ENCODE measurements at regions not wholly inside any gene's neighbourhood (a gene's known extent, or its start where the extent isn't known, plus 50 kb on each side); places are given as distances from the start of the nearest gene placed in this dataset.

- FAIRE-seq (no peak), DNase-seq (ENCODE audit: low read depth) (no peak)
- H3K36me3 ChIP-seq (ENCODE audit: control insufficient read depth, insufficient read depth, low read length) = no peaks in the 10 kb centered on the region
- no peak overlapping the region for H3K4me3 ChIP-seq (ENCODE audit: low read depth, low read length)
- no peak for TF ChIP-seq CTCF (IDR thresholded peaks at IDR 0.05; ENCODE audit: insufficient read depth, low read length, severe bottlenecking)
- no peaks in the 10 kb centered on the region for H3K27me3 ChIP-seq (ENCODE audit: control insufficient read depth, insufficient read depth, low read length)
Measured at GRCh38 chr2:57711991-57712390, 334.6 kb upstream of the VRK2 start.

- peak; percentile 89 for TF ChIP-seq CTCF (IDR thresholded peaks at IDR 0.05; ENCODE audit: insufficient read depth, low read length, severe bottlenecking)
- peak; percentile 49 for DNase-seq (ENCODE audit: low read depth)
- Histone ChIP-seq H3K27me3 (ENCODE audit: control insufficient read depth, insufficient read depth, low read length) (no peaks in the 10 kb centered on the region), H3K4me3 (ENCODE audit: low read depth, low read length) (no peak overlapping the region), H3K36me3 (ENCODE audit: control insufficient read depth, insufficient read depth, low read length) (no peaks in the 10 kb centered on the region)
- peak; percentile 7 for FAIRE-seq
Measured at GRCh38 chr2:57720728-57721627, 325.6 kb upstream of the VRK2 start.

GRCh38 chr2:57725337-57725947, 321.2 kb upstream of the VRK2 start:
- no peak for TF ChIP-seq CTCF (IDR thresholded peaks at IDR 0.05; ENCODE audit: insufficient read depth, low read length, severe bottlenecking)
- Histone ChIP-seq H3K27me3 (ENCODE audit: control insufficient read depth, insufficient read depth, low read length) (no peaks in the 10 kb centered on the region), H3K36me3 (ENCODE audit: control insufficient read depth, insufficient read depth, low read length) (no peaks in the 10 kb centered on the region), H3K4me3 (ENCODE audit: low read depth, low read length) (no peak overlapping the region)
- FAIRE-seq (no peak), DNase-seq (ENCODE audit: low read depth) (no peak)

- no peak for FAIRE-seq
- no peaks in the 10 kb centered on the region for H3K27me3 ChIP-seq (ENCODE audit: control insufficient read depth, insufficient read depth, low read length)
- no peak for TF ChIP-seq CTCF (IDR thresholded peaks at IDR 0.05; ENCODE audit: insufficient read depth, low read length, severe bottlenecking)
Measured at GRCh38 chr2:57726294-57726693, 320.3 kb upstream of the VRK2 start.

GRCh38 chr2:57728691-57729090, 317.9 kb upstream of the VRK2 start:
- no peak for TF ChIP-seq CTCF (IDR thresholded peaks at IDR 0.05; ENCODE audit: insufficient read depth, low read length, severe bottlenecking)
- Histone ChIP-seq H3K4me3 (ENCODE audit: low read depth, low read length) (no peak overlapping the region), H3K36me3 (ENCODE audit: control insufficient read depth, insufficient read depth, low read length) (no peaks in the 10 kb centered on the region), H3K27me3 (ENCODE audit: control insufficient read depth, insufficient read depth, low read length) (no peaks in the 10 kb centered on the region)
- FAIRE-seq (no peak), DNase-seq (ENCODE audit: low read depth) (no peak)

More at GRCh38 chr2:57726294-57726693, 320.3 kb upstream of the VRK2 start:
- no peak for DNase-seq (ENCODE audit: low read depth)
- Histone ChIP-seq H3K36me3 (ENCODE audit: control insufficient read depth, insufficient read depth, low read length) (no peaks in the 10 kb centered on the region), H3K4me3 (ENCODE audit: low read depth, low read length) (no peak overlapping the region)
